T-helper 1 cell treated with Interleukin-12 subunit alpha and Interleukin-12 subunit beta and Interleukin-4 antibody, amounts not matched to agents 30 ng/mL and 1 ng/mL, for 36 hours (primary cell): ENCODE measurements at regions not wholly inside any gene's neighbourhood (a gene's known extent, or its start where the extent isn't known, plus 50 kb on each side); places are given as distances from the start of the nearest gene placed in this dataset.
"Not testable (repeated sequence)": the region's sequence is repeated elsewhere in the genome, so short reads cannot be mapped to it uniquely, and the experiment has no call there.

Source experiments
- intact Hi-C: fragments of 100-400 bp; cut with micrococcal nuclease; formaldehyde crosslinking; loops from one replicate; pipeline ENCODE4 v1.15.1; 2024

DNA sequence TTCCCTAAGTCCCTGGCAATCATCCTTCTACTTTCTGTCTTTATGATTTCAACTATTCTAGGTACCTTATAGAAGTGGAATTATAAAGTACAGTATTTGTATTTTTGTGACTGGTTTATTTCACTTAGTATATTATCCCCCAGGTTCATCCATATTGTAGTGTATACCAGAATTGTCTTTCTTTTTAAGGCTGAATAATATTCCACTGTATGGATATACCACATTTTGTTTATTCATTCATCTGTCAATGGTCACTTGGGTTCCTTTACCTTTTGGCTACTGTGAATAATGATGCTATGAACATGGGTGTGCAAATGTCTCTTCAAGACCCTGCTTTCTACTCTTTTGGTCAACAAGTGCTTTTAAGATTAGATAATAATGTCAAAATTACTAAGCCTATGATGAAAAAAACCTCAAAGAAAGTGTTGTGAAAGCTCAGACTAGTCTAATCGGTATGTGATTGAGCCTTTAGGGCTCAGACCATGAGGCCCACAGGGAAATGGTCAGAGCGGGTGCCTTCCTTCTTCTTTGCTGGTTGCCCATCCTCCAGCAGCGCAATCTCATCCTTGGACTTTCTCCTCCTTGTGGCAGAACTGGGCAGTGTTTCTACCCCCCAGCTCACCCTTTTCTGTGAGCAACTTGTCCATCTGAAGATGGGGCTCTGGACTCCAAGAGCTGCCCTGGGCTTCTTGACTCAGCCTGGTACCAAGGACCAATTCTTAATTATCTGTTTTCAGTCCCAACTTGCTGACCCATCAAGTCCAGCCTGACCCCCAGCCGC is 105.4 kb downstream of the TTC8 start:
- intact Hi-C loops = no loop called here

DNA sequence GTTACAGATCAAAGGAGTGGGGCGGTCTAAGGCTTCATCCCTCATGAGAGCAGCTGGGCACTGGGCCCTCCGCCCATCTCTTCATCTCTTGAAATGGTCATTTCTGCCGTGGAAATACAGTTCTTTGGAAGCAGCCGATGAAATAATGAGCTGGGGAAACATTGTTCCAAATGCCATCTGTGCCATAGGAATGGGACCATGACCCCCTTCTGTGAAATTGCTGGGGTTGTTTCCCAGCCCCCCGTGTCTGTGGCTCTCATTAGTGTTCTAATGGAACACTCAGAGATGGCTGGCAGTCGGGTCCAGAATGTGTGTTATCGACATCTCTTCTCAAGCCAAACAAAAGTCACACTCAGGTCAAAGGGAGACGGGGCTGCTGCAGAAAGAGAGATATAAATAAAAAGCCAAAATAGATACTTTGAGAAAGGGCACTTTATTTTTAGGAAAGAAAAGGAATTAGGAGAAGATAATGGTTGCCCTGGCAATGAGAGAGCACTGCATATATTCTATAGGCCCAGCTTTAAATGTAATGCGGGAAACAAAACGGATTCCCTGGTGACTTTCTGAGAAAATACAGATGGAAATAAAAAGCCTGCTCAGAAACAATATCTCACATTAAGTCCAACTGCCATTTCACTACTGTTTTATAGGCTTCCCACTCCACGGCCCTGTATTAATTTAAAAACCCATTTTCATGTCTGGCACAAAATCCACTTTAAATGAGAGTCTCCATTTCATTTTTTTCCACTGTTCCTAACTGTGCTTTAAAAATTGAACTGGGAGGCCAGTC is 107.1 kb downstream of the TTC8 start:
- intact Hi-C loops = no loop called here

DNA sequence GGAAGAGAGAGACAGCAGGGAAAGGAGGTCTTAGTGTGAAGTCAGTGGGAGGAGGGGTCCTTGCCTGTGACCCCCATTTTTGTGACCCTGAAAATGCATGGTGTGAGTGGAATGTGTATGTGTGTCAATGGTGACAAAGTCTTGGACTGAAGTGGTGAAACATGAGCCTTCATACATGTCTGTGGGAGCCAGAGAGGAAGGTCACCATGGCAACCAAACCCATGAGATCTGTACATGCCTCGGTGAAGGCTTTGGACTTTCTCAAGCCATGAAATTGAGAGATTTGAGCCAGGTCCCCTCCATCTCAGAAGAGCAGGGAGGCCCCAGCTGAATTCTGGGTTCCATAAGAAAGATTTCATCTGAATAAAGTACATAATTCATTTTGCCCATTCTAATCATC is 108.7 kb downstream of the TTC8 start:
- intact Hi-C loops = no loop called here

DNA sequence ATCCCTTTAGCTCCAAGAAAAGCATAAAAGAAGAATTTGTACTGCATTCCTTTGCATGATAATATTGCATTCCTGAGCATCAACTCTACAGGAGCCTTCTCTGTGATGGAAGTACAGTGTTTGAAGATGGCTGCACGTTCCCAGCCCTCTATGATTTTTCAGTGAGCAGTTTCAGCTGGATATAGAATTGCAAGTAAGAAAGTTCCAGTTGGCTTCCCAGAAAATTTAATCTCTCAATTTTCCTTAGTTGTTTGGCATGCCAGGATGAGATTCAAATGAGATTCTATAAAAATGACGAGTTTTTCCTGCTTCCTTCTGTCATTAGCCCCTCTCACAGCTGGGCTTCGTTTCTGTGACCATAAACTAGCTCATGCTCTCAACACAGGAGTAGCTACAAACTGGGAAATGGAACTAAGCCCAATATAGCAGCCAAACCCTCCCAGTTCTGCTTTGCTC is 109.9 kb downstream of the TTC8 start:
- intact Hi-C loops = no loop called here

DNA sequence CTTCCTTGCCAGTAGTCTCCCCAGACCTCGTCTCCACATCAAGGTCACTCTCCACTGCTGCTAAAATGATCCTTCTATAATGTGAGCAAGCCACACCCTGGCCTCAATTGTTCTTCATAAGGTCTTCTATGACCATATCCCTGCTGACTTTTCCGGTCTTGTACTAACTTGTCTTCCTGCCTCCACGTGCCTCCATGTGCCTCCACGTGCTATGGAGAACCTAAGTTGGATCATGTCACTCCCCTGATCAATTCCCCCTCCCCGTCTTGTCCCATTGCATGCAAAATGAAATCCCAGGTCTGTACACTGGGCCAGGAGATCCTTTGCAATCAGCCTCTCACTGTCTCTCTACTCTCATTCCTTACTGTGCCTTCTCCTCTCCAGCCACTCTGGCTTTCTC is 110.6 kb downstream of the TTC8 start:
- intact Hi-C loops = no loop called here

DNA sequence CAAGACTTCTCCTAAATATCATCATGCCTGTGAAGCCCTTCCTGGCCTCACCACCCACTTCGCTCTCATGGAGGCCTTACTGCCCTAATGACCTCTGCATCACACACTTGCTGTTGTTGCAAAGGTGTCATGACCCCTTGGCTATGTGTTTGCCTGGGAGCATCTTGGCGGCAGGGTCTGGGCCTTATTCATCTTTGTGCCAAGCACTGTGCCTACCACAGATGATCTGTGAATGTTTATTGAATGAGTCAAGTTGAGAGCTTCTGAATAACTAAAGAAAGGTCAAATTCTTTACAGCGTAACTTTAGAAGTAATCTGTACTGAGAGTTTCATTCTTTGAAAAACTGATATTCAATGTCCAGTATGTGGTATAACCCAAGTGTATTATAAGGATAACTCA is 113.3 kb downstream of the TTC8 start:
- intact Hi-C loops = no loop called here

DNA sequence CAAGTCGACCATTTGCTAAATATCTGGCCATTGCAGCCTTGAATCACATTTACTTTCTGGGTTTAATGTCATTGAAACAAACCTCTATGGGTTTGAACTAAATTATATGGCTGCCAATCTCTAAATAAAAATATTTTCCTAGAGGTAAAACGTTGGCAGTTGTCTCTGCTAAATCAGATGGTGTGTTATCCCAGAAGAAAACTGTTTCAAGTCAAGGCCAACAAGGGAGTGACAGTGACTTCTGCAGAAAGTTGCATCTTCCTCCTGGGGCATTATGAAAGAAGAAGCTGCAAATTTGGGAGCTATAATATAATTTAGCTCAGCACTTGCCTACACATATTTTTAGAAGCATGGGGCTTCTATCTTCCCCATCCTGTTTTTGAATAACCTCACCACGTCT is 116.2 kb downstream of the TTC8 start:
- intact Hi-C loops = no loop called here

DNA sequence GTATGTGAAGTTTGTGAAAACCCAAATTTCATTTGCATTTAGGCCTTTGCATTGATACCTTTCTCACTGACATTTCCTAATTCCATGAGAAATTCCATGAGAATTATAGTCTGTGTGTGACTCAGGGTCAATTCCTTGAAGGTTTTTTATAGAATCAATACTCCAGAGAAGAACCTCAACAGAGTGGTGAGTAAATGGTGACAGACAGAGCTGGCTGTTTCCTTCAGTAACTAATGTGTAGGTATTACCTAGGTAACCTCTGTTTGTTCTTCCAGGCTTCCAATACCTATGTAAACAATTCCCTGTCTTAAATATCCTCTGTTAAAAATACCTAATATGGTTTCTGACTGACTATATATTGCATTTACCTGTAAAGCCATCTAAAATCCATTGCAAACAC is 117.0 kb downstream of the TTC8 start:
- intact Hi-C loops = no loop called here

DNA sequence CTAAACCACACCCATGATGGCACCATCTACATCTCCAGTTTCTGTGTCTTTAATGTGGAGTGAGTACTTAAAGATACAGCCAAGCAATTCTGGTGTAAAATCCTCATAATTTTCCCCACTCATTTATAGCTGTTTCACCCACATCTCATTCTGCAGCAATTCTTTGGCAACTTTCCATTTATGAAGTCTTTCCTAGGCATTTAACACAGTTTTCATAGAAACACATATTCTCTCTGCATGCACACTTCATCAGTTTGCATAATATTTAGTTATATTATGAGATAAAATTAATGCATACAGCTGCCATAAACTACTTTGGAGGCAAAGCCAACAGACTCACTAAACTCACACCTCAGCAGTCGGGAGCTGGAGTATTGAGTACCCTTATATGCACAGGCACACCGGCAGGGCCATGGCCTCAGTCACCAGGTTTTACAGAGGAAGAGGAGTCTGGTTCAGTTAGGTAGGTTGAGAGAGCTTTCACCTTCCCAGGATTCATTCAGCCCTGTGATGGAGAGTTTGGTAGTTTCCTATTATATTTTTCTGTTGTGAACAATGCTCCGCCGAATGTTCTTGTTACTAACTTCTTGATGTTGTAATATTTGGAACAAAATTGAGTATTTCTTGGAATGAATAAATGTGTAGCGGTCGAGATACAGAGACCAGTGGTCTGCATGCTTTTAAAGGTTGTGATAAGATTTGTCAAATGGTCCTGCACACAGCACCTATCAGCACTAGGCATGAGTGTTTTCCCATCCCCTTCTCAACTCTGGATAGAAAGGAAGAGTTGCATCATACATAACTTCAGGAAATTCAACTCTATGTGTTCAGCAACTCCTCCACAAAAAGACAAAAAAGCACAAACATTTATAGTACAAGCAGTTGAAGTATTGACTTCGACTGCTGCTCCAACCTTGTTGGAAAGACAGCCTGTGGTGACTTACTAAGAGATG is 123.5 kb downstream of the TTC8 start:
- intact Hi-C loops = no loop called here

DNA sequence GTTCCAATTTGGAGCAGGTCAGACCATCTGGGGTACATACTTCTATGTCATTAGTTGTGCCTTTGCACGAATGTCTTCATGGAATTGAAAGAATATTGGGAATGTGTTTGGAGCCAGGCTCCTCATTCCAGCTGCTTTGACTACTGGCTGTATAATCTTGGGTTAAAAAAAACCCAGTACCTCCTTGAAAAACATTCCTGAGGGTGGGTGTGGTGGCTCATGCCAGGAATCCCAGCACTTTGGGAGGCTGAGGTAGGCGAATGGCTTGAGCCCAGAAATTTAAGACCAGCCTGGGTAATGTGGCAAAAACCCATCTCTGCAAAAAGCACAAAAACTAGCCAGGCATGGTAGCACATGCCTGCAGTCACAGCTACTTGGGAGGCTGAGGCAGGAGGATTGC is 125.6 kb downstream of the TTC8 start:
- intact Hi-C loops = no loop called here

DNA sequence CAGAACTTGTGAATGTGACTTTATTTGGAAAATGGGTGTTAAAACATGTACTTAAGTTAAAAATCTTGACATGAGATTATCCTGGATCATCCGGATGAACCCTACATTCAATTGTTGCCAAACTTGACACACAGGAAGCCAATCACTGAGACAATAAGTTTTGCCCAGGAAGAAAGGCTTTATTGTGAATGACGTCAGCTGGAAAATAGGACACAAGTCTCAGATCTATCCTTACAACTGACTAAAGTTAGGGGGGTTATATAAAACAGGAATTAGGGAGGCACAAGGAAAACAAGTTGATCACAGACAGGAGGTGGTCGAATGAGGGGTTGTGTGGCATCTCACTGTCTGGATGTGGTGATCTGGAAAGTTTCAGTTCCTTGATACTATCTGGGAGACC is 126.9 kb downstream of the TTC8 start:
- intact Hi-C loops = no loop called here

DNA sequence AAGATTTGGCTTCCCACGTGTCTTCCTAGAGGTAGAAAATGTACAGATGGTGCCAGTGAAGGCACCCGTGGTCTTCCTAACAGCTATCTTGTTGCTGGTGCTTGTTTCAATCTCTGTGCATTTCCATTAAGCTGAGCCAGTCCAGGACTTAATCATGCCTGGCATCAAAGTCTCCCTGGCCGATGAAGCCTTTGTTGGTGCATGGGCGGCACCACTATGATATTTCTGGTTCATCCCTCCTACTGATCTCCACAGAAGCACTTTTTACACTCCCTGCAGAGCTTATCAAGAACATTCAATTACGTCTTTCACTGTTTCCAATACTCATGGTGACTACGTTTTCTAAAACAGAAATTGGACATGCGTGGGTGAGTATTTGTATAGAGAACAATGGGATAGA is 128.4 kb downstream of the TTC8 start:
- intact Hi-C loops = no loop called here

DNA sequence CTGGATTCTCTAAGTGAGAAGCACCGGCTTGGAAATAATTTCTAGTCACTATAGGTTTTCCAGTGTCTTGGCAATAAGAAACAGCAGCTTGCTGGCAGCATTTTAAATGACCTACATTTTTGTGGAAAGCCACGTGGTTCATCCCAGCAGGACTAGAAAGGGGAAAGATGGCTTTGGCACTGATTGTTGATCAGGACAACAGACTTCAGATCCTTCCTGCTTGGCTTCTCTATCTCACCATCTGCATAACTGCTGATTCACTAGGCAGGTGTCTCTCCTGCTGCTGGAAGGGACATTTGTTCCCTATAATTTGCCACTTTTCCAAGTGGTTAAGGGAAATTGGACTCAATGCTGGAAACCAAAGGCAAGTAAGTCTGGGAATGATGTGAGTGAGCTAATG is 131.0 kb downstream of the TTC8 start:
- intact Hi-C loops = no loop called here

DNA sequence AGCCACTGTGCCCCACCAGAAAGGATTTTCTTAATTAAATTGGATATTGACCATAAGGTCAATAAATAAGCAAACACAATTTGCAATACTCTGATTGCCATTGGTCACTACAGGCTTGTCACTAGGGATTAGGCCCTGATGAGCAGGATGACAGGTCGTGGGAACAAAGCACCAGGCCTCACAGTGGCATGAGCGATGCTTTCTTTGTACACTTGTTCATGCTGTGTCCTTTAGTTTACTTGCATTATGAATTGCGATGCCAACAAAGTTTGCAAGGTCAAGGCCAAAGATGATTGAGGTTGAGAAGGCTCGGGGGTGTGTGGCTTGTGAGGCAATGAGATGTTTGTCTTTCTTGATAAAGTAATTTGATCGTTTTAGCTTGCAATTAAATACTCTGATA is 136.0 kb downstream of the TTC8 start:
- intact Hi-C loops = no loop called here

DNA sequence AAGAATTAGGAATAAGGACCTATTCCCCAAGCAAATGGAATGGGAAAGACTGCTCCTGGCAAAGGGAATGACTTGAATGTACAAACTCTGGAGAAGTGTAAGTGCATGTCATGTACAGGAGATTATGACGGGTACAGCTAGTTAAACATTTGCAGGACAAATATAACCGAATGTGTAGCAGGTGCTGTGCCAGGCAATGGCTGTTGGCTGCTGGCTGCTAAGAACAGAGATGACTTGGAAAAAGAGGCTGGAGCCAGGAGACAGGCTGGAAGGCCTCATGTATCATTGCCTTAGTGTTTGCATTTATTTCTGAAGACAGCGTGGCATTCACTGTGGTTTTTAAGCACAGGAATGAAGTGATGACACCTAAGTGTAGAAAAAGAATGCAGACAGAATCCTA is 136.8 kb downstream of the TTC8 start:
- intact Hi-C loops = no loop called here

DNA sequence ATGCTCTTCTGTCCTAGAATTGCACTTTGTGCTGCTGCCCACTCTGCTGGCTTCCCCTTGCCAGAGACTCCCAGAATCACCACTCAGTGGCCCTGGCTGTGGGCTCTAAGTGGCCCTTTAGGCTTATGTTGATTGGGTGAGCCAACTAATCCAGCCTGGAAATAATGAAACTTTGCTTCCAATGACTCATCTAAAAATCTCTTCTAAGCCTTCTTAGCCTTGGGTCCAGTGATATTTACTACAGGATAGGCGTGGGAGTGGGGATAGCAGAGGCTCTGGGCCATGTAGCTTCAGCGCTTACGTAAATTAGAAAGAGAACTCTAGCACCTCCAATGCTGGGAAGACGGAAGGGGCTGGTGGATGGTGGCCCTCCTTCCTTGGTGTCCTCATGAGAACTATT is 137.9 kb downstream of the TTC8 start:
- intact Hi-C loops = no loop called here

DNA sequence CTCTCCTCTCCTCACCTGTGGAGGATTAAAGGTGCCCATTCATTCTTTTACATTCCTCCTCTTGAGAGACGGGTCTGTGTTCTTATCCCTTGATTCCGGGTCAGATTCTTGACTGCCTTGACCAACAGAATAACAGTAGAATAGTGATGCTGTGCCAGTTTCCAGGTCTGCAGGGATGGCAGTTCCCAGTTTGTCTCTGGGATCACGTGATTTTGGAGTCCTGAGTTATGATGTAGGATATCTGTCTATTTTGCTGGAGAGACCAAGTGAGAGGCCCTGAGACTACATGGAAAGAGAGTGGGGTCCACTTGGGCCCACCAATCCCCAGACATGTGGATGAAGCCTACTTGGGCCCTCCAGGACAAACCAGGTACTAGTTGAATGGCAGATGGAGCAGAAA is 142.8 kb downstream of the TTC8 start:
- intact Hi-C loops = no loop called here

DNA sequence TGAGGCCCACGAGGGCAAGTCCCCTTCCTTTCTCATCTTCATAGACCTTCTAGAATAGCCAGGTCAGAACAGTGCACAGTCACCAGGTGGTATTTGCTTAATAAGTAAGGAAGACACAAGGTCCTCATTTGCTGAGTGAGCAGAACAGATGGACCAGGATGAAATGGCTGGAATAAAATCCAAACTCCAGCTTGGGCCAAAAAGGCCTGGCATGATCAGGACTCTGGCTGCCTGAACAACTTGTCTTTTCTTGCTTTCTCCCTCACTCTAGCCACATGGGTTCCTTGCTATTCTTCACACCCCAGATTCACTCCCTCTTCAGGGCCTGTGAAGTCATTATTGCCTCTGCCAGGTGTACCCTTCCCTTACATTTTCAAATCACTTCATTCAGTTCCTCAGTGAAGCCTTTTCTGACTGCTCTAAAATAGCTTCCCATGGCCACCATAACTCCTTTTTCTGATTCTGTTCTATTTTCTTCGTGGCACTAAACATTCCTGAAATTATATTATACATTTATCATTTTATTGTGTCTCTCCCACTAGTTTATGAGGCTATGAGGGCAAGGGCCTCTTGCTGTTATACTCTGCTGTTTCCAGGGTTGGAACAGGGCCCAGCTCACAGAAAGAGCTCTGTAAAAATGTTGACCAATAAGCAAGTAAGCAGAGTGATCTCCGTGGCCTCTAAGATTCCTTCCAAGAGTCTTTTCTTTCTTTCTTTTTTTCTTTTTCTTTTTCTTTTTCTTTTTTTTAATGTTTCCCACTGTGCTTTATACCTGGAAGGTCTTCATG is 150.8 kb downstream of the TTC8 start:
- intact Hi-C loops = no loop called here

DNA sequence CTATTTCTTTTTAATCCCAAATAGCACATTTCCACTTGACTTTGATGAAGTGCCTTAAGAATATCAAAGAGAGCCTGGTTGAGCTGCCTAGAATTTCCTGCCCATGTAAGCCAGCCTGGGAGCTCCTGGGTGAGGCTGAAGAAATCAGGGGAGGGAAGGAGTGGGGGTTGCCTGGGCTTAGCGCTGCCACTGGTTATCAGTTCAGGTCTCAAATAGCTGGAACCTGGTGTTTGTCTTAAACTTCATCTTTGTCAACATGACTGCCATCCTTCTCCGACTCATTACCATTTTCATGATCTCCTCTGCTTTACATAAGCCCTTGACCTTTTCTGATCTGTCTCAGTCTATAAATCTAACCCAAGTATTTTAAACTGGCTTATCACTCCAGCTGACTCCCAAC is 151.5 kb downstream of the TTC8 start:
- intact Hi-C loops = no loop called here

DNA sequence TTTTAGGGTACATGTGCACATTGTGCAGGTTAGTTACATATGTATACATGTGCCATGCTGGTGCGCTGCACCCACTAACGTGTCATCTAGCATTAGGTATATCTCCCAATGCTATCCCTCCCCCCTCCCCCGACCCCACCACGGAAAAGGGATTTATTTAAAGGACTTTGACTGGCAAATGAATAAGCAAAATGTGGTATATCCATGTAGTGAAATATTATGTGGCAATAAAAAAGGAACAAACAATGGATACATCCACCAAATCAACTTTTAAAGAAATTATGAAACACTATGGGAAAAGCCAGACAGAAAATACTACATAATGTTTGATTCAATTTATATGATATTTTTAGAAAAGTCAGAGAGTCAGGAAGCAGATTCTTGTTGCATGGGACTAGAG is 156.5 kb downstream of the TTC8 start:
- intact Hi-C loops = not testable (repeated sequence)

DNA sequence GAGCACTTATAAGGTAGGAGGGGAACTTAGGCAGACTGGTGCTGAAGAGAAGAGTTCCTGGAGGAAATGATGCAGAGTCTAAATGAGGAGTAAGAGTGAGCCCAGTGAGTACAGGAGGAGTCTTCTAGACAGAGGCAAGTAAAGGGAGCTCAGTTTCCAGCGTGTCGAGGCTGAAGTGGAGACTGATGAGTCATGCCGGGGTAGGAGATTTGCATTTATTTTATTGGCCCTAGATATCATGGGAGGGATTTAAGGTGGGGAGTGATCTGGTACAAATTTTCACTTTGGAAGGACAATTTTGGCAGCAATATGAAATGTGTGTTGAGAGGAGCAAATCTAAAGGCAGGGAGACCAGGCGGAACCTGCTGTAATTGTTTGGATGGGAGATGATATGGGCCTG is 157.5 kb downstream of the TTC8 start:
- intact Hi-C loops = no loop called here
